Type B pancreatic cell (in vitro differentiated cells): ENCODE measurements at regions not wholly inside any gene's neighbourhood (a gene's known extent, or its start where the extent isn't known, plus 50 kb on each side); places are given as distances from the start of the nearest gene placed in this dataset.
"Not testable (repeated sequence)": the region's sequence is repeated elsewhere in the genome, so short reads cannot be mapped to it uniquely, and the experiment has no call there.

Experiments
- DNase-seq: peaks from one replicate; pipeline ENCODE4 v3.0.0; 2021; ENCODE audit warnings: mixed read lengths; ENCODE audit not compliant: unreplicated experiment; ENCODE audit errors: extremely low spot score
- H3K27ac Mint-ChIP-seq: 2 replicates; pipeline ENCODE4 v1.8.0; 2021; ENCODE audit warnings: mild to moderate bottlenecking, mixed read lengths
- H3K27me3 Mint-ChIP-seq: 2 replicates; pipeline ENCODE4 v1.8.0; 2021; ENCODE audit warnings: mixed read lengths
- H3K36me3 Mint-ChIP-seq: 2 replicates; pipeline ENCODE4 v1.8.0; 2021; ENCODE audit warnings: mixed read lengths
- H3K4me1 Mint-ChIP-seq: one replicate; pipeline ENCODE4 v1.8.0; 2021; ENCODE audit warnings: mixed read lengths; ENCODE audit not compliant: unreplicated experiment
- H3K4me3 Mint-ChIP-seq: 2 replicates; pipeline ENCODE4 v1.8.0; 2021; ENCODE audit warnings: mild to moderate bottlenecking, mixed read lengths
- H3K9me3 Mint-ChIP-seq: 2 replicates; pipeline ENCODE4 v1.8.0; 2021; ENCODE audit warnings: mixed read lengths
- CTCF ChIP-seq: fragments of 200-600 bp; sonication (generic); conservative IDR thresholded peaks from 2 replicates; pipeline ENCODE4 v1.5.0; 2021; ENCODE audit warnings: antibody characterized with exemption, mild to moderate bottlenecking

- no peak for DNase-seq
- TF ChIP-seq CTCF: no peak
- no peak overlapping the region for H3K4me3 Mint-ChIP-seq
- no peaks in the 10 kb centered on the region for H3K4me1 Mint-ChIP-seq
- H3K36me3 Mint-ChIP-seq: no peaks in the 10 kb centered on the region
- H3K27ac Mint-ChIP-seq: no peak overlapping the region
- no peaks in the 10 kb centered on the region for H3K9me3 Mint-ChIP-seq
- H3K27me3 Mint-ChIP-seq: no peaks in the 10 kb centered on the region
Measured at GRCh38 chr22:47615051-47615450, 852.6 kb downstream of the TBC1D22A start.

GRCh38 chr22:47613606-47614350, 851.3 kb downstream of the TBC1D22A start:
- no peaks in the 10 kb centered on the region for H3K36me3 Mint-ChIP-seq
- no peak for TF ChIP-seq CTCF
- no peaks in the 10 kb centered on the region for H3K9me3 Mint-ChIP-seq
- DNase-seq: no peak
- H3K4me1 Mint-ChIP-seq: no peaks in the 10 kb centered on the region
- H3K4me3 Mint-ChIP-seq: no peak overlapping the region
- H3K27me3 Mint-ChIP-seq: no peaks in the 10 kb centered on the region
- H3K27ac Mint-ChIP-seq: no peak overlapping the region

GRCh38 chr22:47613181-47613580, 850.7 kb downstream of the TBC1D22A start:
- H3K27ac Mint-ChIP-seq, H3K36me3 Mint-ChIP-seq: not testable (repeated sequence)

GRCh38 chr22:47612311-47612910, 850.0 kb downstream of the TBC1D22A start:
- H3K36me3 Mint-ChIP-seq: no peaks in the 10 kb centered on the region
- no peak for DNase-seq
- no peaks in the 10 kb centered on the region for H3K4me1 Mint-ChIP-seq
- H3K27me3 Mint-ChIP-seq: no peaks in the 10 kb centered on the region
- no peak overlapping the region for H3K27ac Mint-ChIP-seq
- H3K4me3 Mint-ChIP-seq: no peak overlapping the region
- no peaks in the 10 kb centered on the region for H3K9me3 Mint-ChIP-seq
- TF ChIP-seq CTCF: no peak

More at GRCh38 chr22:47613181-47613580, 850.7 kb downstream of the TBC1D22A start:
- not testable (repeated sequence) for H3K4me3 Mint-ChIP-seq, H3K4me1 Mint-ChIP-seq, H3K27me3 Mint-ChIP-seq, DNase-seq, H3K9me3 Mint-ChIP-seq

- no peaks in the 10 kb centered on the region for H3K9me3 Mint-ChIP-seq
- no peaks in the 10 kb centered on the region for H3K36me3 Mint-ChIP-seq
- no peak overlapping the region for H3K27ac Mint-ChIP-seq
Measured at GRCh38 chr22:47610764-47611163, 848.3 kb downstream of the TBC1D22A start.

More at GRCh38 chr22:47610764-47611163, 848.3 kb downstream of the TBC1D22A start:
- H3K27me3 Mint-ChIP-seq: no peaks in the 10 kb centered on the region
- DNase-seq: no peak
- TF ChIP-seq CTCF: no peak
- no peaks in the 10 kb centered on the region for H3K4me1 Mint-ChIP-seq
- no peak overlapping the region for H3K4me3 Mint-ChIP-seq
